HEK293 (cell line): ENCODE measurements at regions not wholly inside any gene's neighbourhood (a gene's known extent, or its start where the extent isn't known, plus 50 kb on each side); places are given as distances from the start of the nearest gene placed in this dataset.

ENCODE experiments used
- CTCF ChIA-PET: fragments of 350-600 bp; formaldehyde crosslinking; extraction: SDS; loops from one replicate; lab custom pipeline; 2021; ENCODE audit warnings: antibody characterized with exemption; lab: Yijun Ruan, JAX
- POLR2A ChIA-PET: fragments of 300-600 bp; formaldehyde crosslinking; extraction: SDS; loops from one replicate; lab custom pipeline; 2020; ENCODE audit warnings: antibody characterized with exemption, inconsistent platforms; lab: Yijun Ruan, JAX
- H3K27ac ChIP-seq: fragments of 200-500 bp; sonication (Bioruptor generic); 2 replicates; pipeline ENCODE4 v1.5.1; 2014; ENCODE audit warnings: low read depth, low read length, control low read depth, inconsistent platforms; ENCODE audit errors: extremely low read depth
- H3K36me3 ChIP-seq, 2 experiments: fragments of 200-500 bp in 1 of 2; sonication (Bioruptor generic) in 1 of 2; 1 replicate in 1 of 2; 2 replicates in 1 of 2; pipeline ENCODE4 v1.5.1; 2014 to 2017; ENCODE audit warnings: inconsistent platforms in 2 of 2, low read length in 2 of 2; ENCODE audit not compliant: control insufficient read depth in 2 of 2, insufficient read depth in 1 of 2
- H3K4me1 ChIP-seq: fragments of 200-500 bp; sonication (Bioruptor generic); 2 replicates; pipeline ENCODE4 v1.5.1; 2014; ENCODE audit warnings: mild to moderate bottlenecking, low read length, inconsistent platforms; ENCODE audit not compliant: control insufficient read depth, insufficient read depth
- H3K4me3 ChIP-seq: 2 replicates; pipeline ENCODE4 v1.5.1; 2011; ENCODE audit warnings: low read depth, mild to moderate bottlenecking, control low read depth, low read length, moderate library complexity
- H3K9me3 ChIP-seq: fragments of 200-500 bp; sonication (Bioruptor generic); 2 replicates; pipeline ENCODE4 v1.5.1; 2014; ENCODE audit warnings: low read depth, low read length, inconsistent platforms; ENCODE audit not compliant: control insufficient read depth, insufficient read depth
- BCL11B ChIP-seq: fragments of 450-650 bp; formaldehyde crosslinking; IDR thresholded peaks from 2 replicates; pipeline ENCODE4 v1.5.1; 2016; ENCODE audit warnings: low read depth, missing biosample characterization, missing genetic modification characterization
- BCL6B ChIP-seq: fragments of 450-650 bp; formaldehyde crosslinking; IDR thresholded peaks from 2 replicates; pipeline ENCODE4 v1.5.1; 2017; ENCODE audit warnings: missing biosample characterization, missing genetic modification characterization
- GFI1B ChIP-seq: fragments of 450-650 bp; formaldehyde crosslinking; IDR thresholded peaks from 2 replicates; pipeline ENCODE4 v1.5.1; 2016; ENCODE audit warnings: missing biosample characterization, missing genetic modification characterization
- GLIS1 ChIP-seq: fragments of 450-650 bp; formaldehyde crosslinking; IDR thresholded peaks from 2 replicates; pipeline ENCODE4 v1.5.1; 2016; ENCODE audit warnings: missing biosample characterization, missing genetic modification characterization
- GLIS2 ChIP-seq: fragments of 450-650 bp; formaldehyde crosslinking; IDR thresholded peaks from 2 replicates; pipeline ENCODE4 v1.5.1; 2016; ENCODE audit warnings: missing biosample characterization, missing genetic modification characterization
- HOXC10 ChIP-seq: sonication (generic); formaldehyde crosslinking; IDR thresholded peaks from 2 replicates; pipeline ENCODE4 v1.8.1; 2023; ENCODE audit warnings: mild to moderate bottlenecking, missing genetic modification reagents
- IKZF3 ChIP-seq: fragments of 450-650 bp; IDR thresholded peaks from 2 replicates; pipeline ENCODE4 v1.5.0; 2018; ENCODE audit warnings: missing biosample characterization, mild to moderate bottlenecking, missing genetic modification characterization, moderate library complexity
- KLF17 ChIP-seq: fragments of 450-650 bp; formaldehyde crosslinking; IDR thresholded peaks from 2 replicates; pipeline ENCODE4 v1.5.1; 2016; ENCODE audit warnings: missing biosample characterization, missing genetic modification characterization
- OSR2 ChIP-seq: fragments of 450-650 bp; formaldehyde crosslinking; IDR thresholded peaks from 2 replicates; pipeline ENCODE4 v1.5.1; 2016; ENCODE audit warnings: missing biosample characterization, missing genetic modification characterization
- SALL2 ChIP-seq: fragments of 450-650 bp; formaldehyde crosslinking; IDR thresholded peaks from 2 replicates; pipeline ENCODE4 v1.5.0; 2017; ENCODE audit warnings: missing biosample characterization, mild to moderate bottlenecking, missing genetic modification characterization, borderline replicate concordance
- SP7 ChIP-seq: fragments of 450-650 bp; formaldehyde crosslinking; IDR thresholded peaks from 2 replicates; pipeline ENCODE4 v1.5.1; 2016; ENCODE audit warnings: missing biosample characterization, missing genetic modification characterization
- ZBTB17 ChIP-seq: fragments of 450-650 bp; formaldehyde crosslinking; IDR thresholded peaks from 2 replicates; pipeline ENCODE4 v1.5.1; 2016; ENCODE audit warnings: missing biosample characterization, missing genetic modification characterization
- ZBTB20 ChIP-seq: fragments of 450-650 bp; formaldehyde crosslinking; IDR thresholded peaks from 2 replicates; pipeline ENCODE4 v1.5.1; 2016; ENCODE audit warnings: missing biosample characterization, missing genetic modification characterization
- ZBTB7A ChIP-seq: fragments of 450-650 bp; formaldehyde crosslinking; IDR thresholded peaks from 2 replicates; pipeline ENCODE4 v1.5.1; 2016; ENCODE audit warnings: low read depth, missing biosample characterization, missing genetic modification characterization
- ZFP37 ChIP-seq: fragments of 450-650 bp; formaldehyde crosslinking; IDR thresholded peaks from 2 replicates; pipeline ENCODE4 v1.5.1; 2016; ENCODE audit warnings: missing biosample characterization, missing genetic modification characterization
- ZNF10 ChIP-seq: fragments of 450-650 bp; formaldehyde crosslinking; IDR thresholded peaks from 2 replicates; pipeline ENCODE4 v1.5.1; 2017; ENCODE audit warnings: missing biosample characterization, missing genetic modification characterization
- ZNF175 ChIP-seq: fragments of 450-650 bp; formaldehyde crosslinking; IDR thresholded peaks from 2 replicates; pipeline ENCODE4 v1.5.1; 2016; ENCODE audit warnings: missing biosample characterization, missing genetic modification characterization
- ZNF184 ChIP-seq: fragments of 450-650 bp; IDR thresholded peaks from 2 replicates; pipeline ENCODE4 v1.5.1; 2018; ENCODE audit warnings: missing biosample characterization, mild to moderate bottlenecking, missing genetic modification characterization
- ZNF223 ChIP-seq: fragments of 450-650 bp; formaldehyde crosslinking; IDR thresholded peaks from 2 replicates; pipeline ENCODE4 v1.5.1; 2016; ENCODE audit warnings: missing biosample characterization, missing genetic modification characterization
- ZNF248 ChIP-seq: fragments of 450-650 bp; formaldehyde crosslinking; IDR thresholded peaks from 2 replicates; pipeline ENCODE4 v1.5.1; 2017; ENCODE audit warnings: missing biosample characterization, missing genetic modification characterization
- ZNF362 ChIP-seq: fragments of 450-650 bp; formaldehyde crosslinking; IDR thresholded peaks from 2 replicates; pipeline ENCODE4 v1.5.1; 2016; ENCODE audit warnings: missing biosample characterization, missing genetic modification characterization
- ZNF426 ChIP-seq: fragments of 450-650 bp; formaldehyde crosslinking; IDR thresholded peaks from 2 replicates; pipeline ENCODE4 v1.5.1; 2017; ENCODE audit warnings: missing biosample characterization, missing genetic modification characterization, mild to moderate bottlenecking, inconsistent platforms, moderate library complexity
- ZNF521 ChIP-seq: fragments of 450-650 bp; formaldehyde crosslinking; IDR thresholded peaks from 2 replicates; pipeline ENCODE4 v1.5.1; 2017; ENCODE audit warnings: missing biosample characterization, mild to moderate bottlenecking, missing genetic modification characterization
- ZNF530 ChIP-seq: fragments of 450-650 bp; formaldehyde crosslinking; IDR thresholded peaks from 2 replicates; pipeline ENCODE4 v1.5.1; 2016; ENCODE audit warnings: low read depth, missing biosample characterization, missing genetic modification characterization
- ZNF658 ChIP-seq: fragments of 450-650 bp; formaldehyde crosslinking; IDR thresholded peaks from 2 replicates; pipeline ENCODE4; 2016; ENCODE audit warnings: missing biosample characterization, missing genetic modification characterization
- ZNF76 ChIP-seq: fragments of 450-650 bp; formaldehyde crosslinking; IDR thresholded peaks from 2 replicates; pipeline ENCODE4; 2016; ENCODE audit warnings: low read depth, missing biosample characterization, missing genetic modification characterization, borderline replicate concordance
- ZNF830 ChIP-seq: fragments of 450-650 bp; IDR thresholded peaks from 2 replicates; pipeline ENCODE4 v1.5.0; 2018; ENCODE audit warnings: missing biosample characterization, missing genetic modification characterization, low read depth, mild to moderate bottlenecking, moderate library complexity
- ZSCAN16 ChIP-seq: fragments of 450-650 bp; formaldehyde crosslinking; IDR thresholded peaks from 2 replicates; pipeline ENCODE4 v1.5.1; 2016; ENCODE audit warnings: missing biosample characterization, missing genetic modification characterization
- ZSCAN5A ChIP-seq: fragments of 450-650 bp; formaldehyde crosslinking; IDR thresholded peaks from 2 replicates; pipeline ENCODE4 v1.5.1; 2016; ENCODE audit warnings: missing biosample characterization, missing genetic modification characterization
- ZXDB ChIP-seq: fragments of 450-650 bp; formaldehyde crosslinking; IDR thresholded peaks from 2 replicates; pipeline ENCODE4 v1.5.1; 2016; ENCODE audit warnings: missing biosample characterization, missing genetic modification characterization

- ChIA-PET POLR2A (no interaction called here), CTCF (no interaction called here)
- Histone ChIP-seq H3K9me3 (no peaks in the 10 kb centered on the region; the same call in 1 of the 2 replicates), H3K27ac (no peak overlapping the region), H3K4me3 (no peak overlapping the region), H3K36me3 (no peaks in the 10 kb centered on the region), H3K4me1 (no peaks in the 10 kb centered on the region)
- TF ChIP-seq ZNF76 (no peak), ZFP37 (tag by site-specific recombination) (no peak), OSR2 (tag by site-specific recombination) (no peak), ZXDB (tag by site-specific recombination) (no peak), ZNF530 (tag by site-specific recombination) (no peak), IKZF3 (no peak), ZNF426 (tag by site-specific recombination) (no peak), BCL6B (tag by site-specific recombination) (no peak), ZBTB17 (tag by site-specific recombination) (no peak), SALL2 (tag by site-specific recombination) (no peak), GLIS1 (tag by site-specific recombination) (no peak), ZNF248 (no peak), ZSCAN5A (no peak), HOXC10 (no peak)
Measured at GRCh38 chr19:23474761-23475160, 79.5 kb upstream of the ZNF91 start.

GRCh38 chr19:23474172-23474571 is 78.9 kb upstream of the ZNF91 start:
- Histone ChIP-seq H3K36me3 (no peaks in the 10 kb centered on the region), H3K4me3 (no peak overlapping the region), H3K4me1 (no peaks in the 10 kb centered on the region), H3K27ac (no peak overlapping the region), H3K9me3 (no peaks in the 10 kb centered on the region; the same call in 1 of the 2 replicates)
- no peak for TF ChIP-seq ZNF10
- TF ChIP-seq KLF17 = no peak
- TF ChIP-seq ZSCAN16 (tag by site-specific recombination) = no peak
- TF ChIP-seq ZNF521 (tag by site-specific recombination) = no peak
- TF ChIP-seq GLIS2 (tag by site-specific recombination) = no peak
- TF ChIP-seq BCL11B = no peak
- TF ChIP-seq GFI1B (tag by site-specific recombination) = no peak
- TF ChIP-seq ZNF362 (tag by site-specific recombination) = no peak
- no peak for TF ChIP-seq ZNF830 (tag by site-specific recombination)
- TF ChIP-seq SP7 (tag by site-specific recombination) = no peak
- TF ChIP-seq ZBTB20 (tag by site-specific recombination) = no peak
- no peak for TF ChIP-seq ZNF184 (tag by site-specific recombination)
- TF ChIP-seq ZNF658 (tag by site-specific recombination) = no peak
- no peak for TF ChIP-seq ZNF175
- TF ChIP-seq ZBTB7A = no peak
- TF ChIP-seq ZNF223 (tag by site-specific recombination) = no peak
- TF ChIP-seq ZNF530 (tag by site-specific recombination) = no peak
- ChIA-PET CTCF (no interaction called here), POLR2A (no interaction called here)
